NOMO-1 (cell line): ENCODE measurements at regions not wholly inside any gene's neighbourhood (a gene's known extent, or its start where the extent isn't known, plus 50 kb on each side); places are given as distances from the start of the nearest gene placed in this dataset.

Experiments used
- DNase-seq, 2 experiments: peaks; one replicate each; lab custom pipeline; 2025; ENCODE audit not compliant: unreplicated experiment in 2 of 2; lab: John Stamatoyannopoulos, UW

GRCh38 chr10:104574427-104574826 is 66.7 kb upstream of the SORCS3 start:
- DNase-seq, result no peak

- DNase-seq, result no peak
Measured at GRCh38 chr10:104574838-104575237, 66.3 kb upstream of the SORCS3 start.

- no peak for DNase-seq
Measured at GRCh38 chr10:104576611-104577010, 64.5 kb upstream of the SORCS3 start.

- DNase-seq, result no peak
Measured at GRCh38 chr10:104577163-104577562, 63.9 kb upstream of the SORCS3 start.

DNA sequence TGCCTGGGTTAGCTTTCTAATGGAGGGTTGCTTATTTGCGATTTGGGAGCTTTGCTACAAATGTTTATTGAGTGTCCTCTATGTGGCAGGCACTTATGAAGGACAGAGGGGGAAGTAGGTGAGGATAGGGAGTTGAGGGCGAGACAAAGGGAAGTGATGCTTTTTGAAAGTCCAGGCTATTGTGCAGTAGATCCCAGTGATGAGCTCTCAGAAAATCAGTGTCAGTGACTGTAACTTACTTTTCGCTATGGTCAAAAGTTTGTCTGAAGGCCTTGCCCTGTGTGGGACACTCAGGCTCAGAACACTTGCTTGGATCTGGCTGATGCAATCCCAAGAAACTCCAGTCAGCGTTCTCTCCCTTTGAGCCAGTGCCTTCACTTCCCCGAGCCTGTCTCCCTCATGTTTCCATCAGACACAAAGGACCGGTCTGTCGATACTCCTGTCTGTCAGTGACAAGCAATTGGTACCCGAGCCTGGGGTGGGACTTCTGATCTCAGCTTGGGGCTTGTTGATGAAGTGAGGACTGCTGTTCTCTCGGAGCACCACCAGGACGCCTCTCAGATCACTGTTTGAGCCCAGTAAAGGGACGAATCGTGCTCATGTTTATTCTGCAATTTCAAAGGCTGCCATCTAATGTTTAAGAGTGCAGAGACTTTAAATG is 63.1 kb upstream of the SORCS3 start:
- peak in 1 of 2 experiments; percentile 2 for DNase-seq

GRCh38 chr10:104578671-104579070 is 62.4 kb upstream of the SORCS3 start:
- no peak for DNase-seq

DNA sequence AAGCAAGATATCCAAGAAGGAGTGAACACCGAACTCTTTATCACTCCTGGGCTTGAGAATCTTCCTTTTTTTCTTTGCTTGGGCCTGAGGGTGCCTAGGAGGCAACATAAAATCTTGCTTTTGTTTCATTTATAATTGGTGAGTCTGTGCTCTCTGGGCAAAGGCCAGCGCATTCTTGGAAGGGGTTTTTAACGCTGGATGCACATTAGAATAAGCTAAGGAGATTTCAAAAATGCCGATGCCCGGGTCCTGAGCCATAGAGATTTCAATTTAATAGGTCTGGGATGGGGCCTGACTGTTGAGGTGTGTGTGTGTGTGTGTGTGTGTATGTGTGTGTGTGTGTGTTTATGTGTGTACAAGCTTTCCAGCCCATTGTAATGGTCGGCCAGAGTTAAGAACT is 62.0 kb upstream of the SORCS3 start:
- DNase-seq, result no peak

GRCh38 chr10:104580321-104580720 is 60.8 kb upstream of the SORCS3 start:
- no peak for DNase-seq

- peak; percentile 36 to 52 for DNase-seq
Measured at GRCh38 chr10:104580774-104581675, 60.1 kb upstream of the SORCS3 start.

- DNase-seq, result no peak
Measured at GRCh38 chr10:104581884-104582601, 59.0 kb upstream of the SORCS3 start.

- no peak for DNase-seq
Measured at GRCh38 chr10:104582602-104582951, 58.5 kb upstream of the SORCS3 start.

- no peak for DNase-seq
Measured at GRCh38 chr10:104582966-104583365, 58.1 kb upstream of the SORCS3 start.

DNA sequence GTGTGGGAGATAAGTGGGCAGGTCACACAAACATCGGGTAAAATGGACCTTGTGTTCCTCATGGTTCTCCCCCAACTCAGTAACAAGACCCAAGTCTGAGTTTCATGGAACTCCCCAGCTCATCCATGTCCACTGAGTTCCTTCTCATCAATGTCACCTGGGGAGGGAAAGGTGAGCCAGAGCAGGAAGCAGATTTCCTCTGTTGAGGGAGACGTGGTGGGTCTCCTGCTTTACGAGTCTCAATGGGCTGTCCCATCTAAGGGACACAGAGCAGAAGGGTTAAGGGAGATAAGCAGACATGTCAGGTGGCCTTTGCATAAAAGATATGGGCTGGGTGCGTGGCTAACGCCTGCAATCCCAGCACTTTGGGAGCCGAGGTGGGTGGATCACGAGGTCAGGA is 56.5 kb upstream of the SORCS3 start:
- DNase-seq, result no peak

GRCh38 chr10:104587751-104588150 is 53.3 kb upstream of the SORCS3 start:
- no peak for DNase-seq

DNA sequence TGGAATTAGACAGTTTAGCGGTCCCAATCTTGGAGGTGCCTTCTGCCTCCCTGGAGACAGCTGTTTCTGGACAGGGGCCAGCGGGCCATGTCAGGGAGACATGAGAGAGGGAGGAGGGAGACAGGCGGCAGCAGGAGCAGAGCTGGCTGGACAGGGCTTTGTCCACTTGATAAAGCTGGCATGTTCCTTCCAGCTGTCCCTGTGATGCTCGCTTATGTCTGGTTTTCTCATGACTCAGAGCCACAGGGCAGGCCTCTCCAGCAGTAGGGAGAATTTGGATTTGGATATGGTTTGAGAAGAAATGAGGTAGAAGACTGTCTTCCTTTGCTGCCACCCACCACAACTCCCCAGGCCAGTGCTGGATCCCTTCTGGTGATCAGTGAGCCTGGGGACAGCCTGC is 51.7 kb upstream of the SORCS3 start:
- no peak for DNase-seq

GRCh38 chr10:104589871-104590270 is 51.2 kb upstream of the SORCS3 start:
- no peak for DNase-seq
